GM23248 (cell line): ENCODE measurements at regions not wholly inside any gene's neighbourhood (a gene's known extent, or its start where the extent isn't known, plus 50 kb on each side); places are given as distances from the start of the nearest gene placed in this dataset.

Source experiments
- EZH2 ChIP-seq: fragments of 200-600 bp; sonication (generic); IDR thresholded peaks from 2 replicates; pipeline ENCODE4 v1.6.1; 2018; ENCODE audit warnings: antibody characterized with exemption, mild to moderate bottlenecking; ENCODE audit not compliant: insufficient read depth, poor library complexity, severe bottlenecking
- EZH2phosphoT487 ChIP-seq: fragments of 200-600 bp; sonication (generic); IDR thresholded peaks from 2 replicates; pipeline ENCODE4 v1.6.1; 2018; ENCODE audit warnings: antibody characterized with exemption, moderate library complexity, mild to moderate bottlenecking, low read depth; ENCODE audit not compliant: insufficient read depth

- TF ChIP-seq EZH2phosphoT487 (no peak), EZH2 (no peak)
Observed at GRCh38 chr3:14329842-14330241, 72.6 kb upstream of the SLC6A6 start.
